Lower leg skin (tissue), 4 donors: ENCODE measurements at regions not wholly inside any gene's neighbourhood (a gene's known extent, or its start where the extent isn't known, plus 50 kb on each side); places are given as distances from the start of the nearest gene placed in this dataset.

Experiments used
- DNase-seq, 2 donors: peaks; one replicate each; pipeline ENCODE4 v3.0.0-alpha.2; 2019; ENCODE audit warnings: low spot score in 2 of 2
- H3K4me3 ChIP-seq: fragments of 200-600 bp; sonication (generic); 2 replicates; pipeline ENCODE4 v1.5.1; 2017; ENCODE audit warnings: mild to moderate bottlenecking, low read depth; ENCODE audit not compliant: poor library complexity, severe bottlenecking
- CTCF ChIP-seq, 3 donors: fragments of 450-650 bp; IDR thresholded peaks; one replicate each; pipeline ENCODE4 v1.5.1; 2016; ENCODE audit warnings: antibody characterized with exemption in 3 of 3, mild to moderate bottlenecking in 3 of 3, moderate library complexity in 2 of 3
- POLR2A ChIP-seq, 2 donors: fragments of 450-650 bp; IDR thresholded peaks; one replicate each; pipeline ENCODE4 v1.6.1; 2016 to 2017; ENCODE audit warnings: antibody characterized with exemption in 2 of 2, mild to moderate bottlenecking in 1 of 2, moderate library complexity in 1 of 2
- WGBS, 2 donors: methylation state at CpG; one replicate each; pipeline ENCODE4 v1.1.5; 2018; 5-methylcytosine and 5-hydroxymethylcytosine counted together
- intact Hi-C: fragments of 100-400 bp; cut with DNase I; formaldehyde crosslinking; loops from one replicate; pipeline ENCODE4 v1.15.0; 2023; ENCODE audit warnings: low total_unique reads

GRCh38 chr7:69414555-69414954, 183.7 kb upstream of the AUTS2 start:
- WGBS, 2 donors, result 93 to 95% methylated on average over 5 of the region's 5 CpGs
- TF ChIP-seq POLR2A (IDR thresholded peaks at IDR 0.05) (no peak), CTCF (IDR thresholded peaks at IDR 0.05) (no peak)

GRCh38 chr7:69418869-69419670, 179.2 kb upstream of the AUTS2 start:
- DNase-seq, result no peak
- no peak for TF ChIP-seq CTCF (IDR thresholded peaks at IDR 0.05)
- TF ChIP-seq POLR2A (IDR thresholded peaks at IDR 0.05), result no peak
- intact Hi-C loops, result no loop called here
- WGBS, 2 donors, result 66 to 75% methylated on average over 7 of the region's 7 CpGs
- no peak overlapping the region for H3K4me3 ChIP-seq

More at GRCh38 chr7:69414555-69414954, 183.7 kb upstream of the AUTS2 start:
- no peak overlapping the region for H3K4me3 ChIP-seq
- intact Hi-C loops, result no loop called here
- DNase-seq, result no peak

- TF ChIP-seq POLR2A (IDR thresholded peaks at IDR 0.05), result no peak
- TF ChIP-seq CTCF (IDR thresholded peaks at IDR 0.05), result no peak
- H3K4me3 ChIP-seq, result no peak overlapping the region
- intact Hi-C loops, result no loop called here
- DNase-seq, result no peak
- 53 to 54% methylated on average over 5 of the region's 5 CpGs for WGBS, 2 donors
These were observed 178.3 kb upstream of the AUTS2 start for GRCh38 chr7:69419934-69420333.

GRCh38 chr7:69422574-69422985, 175.7 kb upstream of the AUTS2 start:
- H3K4me3 ChIP-seq, result no peak overlapping the region
- TF ChIP-seq POLR2A (IDR thresholded peaks at IDR 0.05), result no peak
- TF ChIP-seq CTCF (IDR thresholded peaks at IDR 0.05), result no peak
- DNase-seq, result no peak
- intact Hi-C loops, result no loop called here
- WGBS, 2 donors, result 56 to 72% methylated on average over 4 of the region's 4 CpGs

- 84 to 90% methylated on average over 7 of the region's 7 CpGs for WGBS, 2 donors
- intact Hi-C loops, result no loop called here
- TF ChIP-seq POLR2A (IDR thresholded peaks at IDR 0.05), result no peak
- no peak for TF ChIP-seq CTCF (IDR thresholded peaks at IDR 0.05)
- no peak for DNase-seq
- no peak overlapping the region for H3K4me3 ChIP-seq
These were observed 171.6 kb upstream of the AUTS2 start for GRCh38 chr7:69426705-69427104.

GRCh38 chr7:69428089-69428488, 170.2 kb upstream of the AUTS2 start:
- TF ChIP-seq CTCF (IDR thresholded peaks at IDR 0.05) (no peak), POLR2A (IDR thresholded peaks at IDR 0.05) (no peak)
- no peak for DNase-seq
- intact Hi-C loops, result no loop called here
- H3K4me3 ChIP-seq, result no peak overlapping the region
- 57 to 84% methylated on average over 4 of the region's 4 CpGs for WGBS, 2 donors
